CD4-positive, alpha-beta T cell (primary cell): ENCODE measurements at regions not wholly inside any gene's neighbourhood (a gene's known extent, or its start where the extent isn't known, plus 50 kb on each side); places are given as distances from the start of the nearest gene placed in this dataset.

Experiments
- ATAC-seq: fragments of 200-7000 bp; cut with Tn5 transposase; one replicate; pipeline ENCODE4 v1.10.0; 2022; ENCODE audit warnings: mild to moderate bottlenecking; ENCODE audit not compliant: poor library complexity
- CTCF ChIA-PET: fragments of 350-600 bp; sonication (Branson Sonifier 250); formaldehyde crosslinking; loops from one replicate; lab custom pipeline; 2021; ENCODE audit warnings: antibody characterized with exemption, inconsistent platforms; lab: Charles Lee
- POLR2A ChIA-PET: fragments of 350-600 bp; sonication (Branson Sonifier 250); formaldehyde crosslinking; loops from one replicate; lab custom pipeline; 2021; ENCODE audit warnings: antibody characterized with exemption, inconsistent platforms; lab: Charles Lee
- DNase-seq, 14 experiments: peaks; one replicate each; pipeline ENCODE4 v3.0.0-alpha.2; 2013 to 2020; ENCODE audit warnings: mixed read lengths in 2 of 14
- H3K27ac ChIP-seq, 2 donors: one replicate each; pipeline versions ENCODE4 v1.5.1 to v1.7.0; 2013; ENCODE audit warnings: low read length in 2 of 2, low read depth in 1 of 2, mild to moderate bottlenecking in 1 of 2
- H3K27me3 ChIP-seq, 2 experiments: 1 replicate in 1 of 2; 2 replicates in 1 of 2; pipeline versions ENCODE4 v1.6.1 to v1.7.0; 2013; ENCODE audit warnings: low read length in 2 of 2, control low read depth in 1 of 2, mild to moderate bottlenecking in 1 of 2, moderate library complexity in 1 of 2; ENCODE audit not compliant: insufficient read depth in 2 of 2, control insufficient read depth in 1 of 2
- H3K36me3 ChIP-seq: one replicate; pipeline ENCODE4 v1.6.1; 2013; ENCODE audit warnings: low read length, control low read depth; ENCODE audit not compliant: insufficient read depth
- H3K4me1 ChIP-seq: one replicate; pipeline ENCODE4 v1.6.1; 2013; ENCODE audit warnings: low read length, control low read depth; ENCODE audit not compliant: insufficient read depth
- H3K4me3 ChIP-seq: one replicate; pipeline ENCODE4 v1.5.1; 2013; ENCODE audit warnings: mild to moderate bottlenecking, low read length, moderate library complexity
- H3K9me3 ChIP-seq, 2 experiments: 1 replicate in 1 of 2; 2 replicates in 1 of 2; pipeline versions ENCODE4 v1.6.1 to v1.7.0; 2013; ENCODE audit warnings: low read length in 2 of 2, mild to moderate bottlenecking in 2 of 2, control low read depth in 1 of 2, moderate library complexity in 1 of 2; ENCODE audit not compliant: control insufficient read depth in 1 of 2, insufficient read depth in 1 of 2
- H3K27ac Mint-ChIP-seq: one replicate; pipeline ENCODE4 v1.8.0; 2020; ENCODE audit warnings: mixed read lengths
- H3K27me3 Mint-ChIP-seq: one replicate; pipeline ENCODE4 v1.8.0; 2021; ENCODE audit warnings: mixed read lengths
- H3K36me3 Mint-ChIP-seq: one replicate; pipeline ENCODE4 v1.8.0; 2021; ENCODE audit warnings: low read depth, mixed read lengths
- H3K4me1 Mint-ChIP-seq: one replicate; pipeline ENCODE4 v1.8.0; 2021; ENCODE audit warnings: low read depth, mixed read lengths
- H3K4me3 Mint-ChIP-seq: one replicate; pipeline ENCODE4 v1.8.0; 2020; ENCODE audit warnings: mild to moderate bottlenecking, mixed read lengths
- H3K9me3 Mint-ChIP-seq: one replicate; pipeline ENCODE4 v1.8.0; 2020; ENCODE audit warnings: mixed read lengths
- intact Hi-C, 2 experiments: fragments of 100-400 bp; cut with DNase I in 1 of 2; cut with micrococcal nuclease in 1 of 2; formaldehyde crosslinking; loops; one replicate each; pipeline versions ENCODE4 v1.15.1 to v1.9.0; 2023 to 2025; cut with DNase I, micrococcal nuclease
- TF ChIP-seq, protein P1 (sequence below): fragments of 200-600 bp; IDR thresholded peaks from one replicate; pipeline ENCODE4 v1.8.0; 2022; ENCODE audit warnings: antibody characterized with exemption, mild to moderate bottlenecking

DNA sequence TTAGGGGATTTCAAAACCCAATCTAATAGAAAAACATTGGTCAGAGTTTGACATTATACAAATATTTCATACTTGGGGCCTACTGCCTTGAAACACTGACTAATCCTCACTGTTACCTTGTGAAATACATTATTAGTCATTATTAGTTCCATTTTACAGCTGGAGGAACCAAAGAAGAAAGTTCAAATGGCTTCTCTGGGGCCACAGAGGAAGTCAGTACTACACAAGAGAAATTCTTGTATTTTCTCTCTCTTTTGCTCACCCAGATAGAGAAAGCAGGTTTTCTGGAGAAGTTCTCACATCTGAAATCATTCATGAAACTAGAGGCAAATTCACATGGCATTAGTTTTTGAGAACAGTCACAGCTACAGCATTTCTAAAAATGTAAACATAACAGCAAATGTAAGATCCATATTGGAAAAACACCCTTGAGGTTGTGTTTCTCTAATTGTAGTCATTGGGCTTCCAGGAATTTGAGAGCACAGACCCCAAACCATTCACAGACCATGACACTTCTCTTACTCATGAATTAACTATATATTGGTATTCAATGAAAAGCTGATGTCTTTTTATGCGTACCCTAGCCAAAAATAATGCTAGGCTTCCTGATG, 83.0 kb downstream of the LLPH start:
- Mint-ChIP-seq H3K27ac (no peak overlapping the region), H3K27me3 (peaks cover 3% of the 10 kb centered on the region), H3K4me1 (no peaks in the 10 kb centered on the region), H3K9me3 (no peaks in the 10 kb centered on the region), H3K4me3 (no peak overlapping the region), H3K36me3 (no peaks in the 10 kb centered on the region)
- H3K36me3 ChIP-seq = no peaks in the 10 kb centered on the region
- H3K9me3 ChIP-seq = no peaks in the 10 kb centered on the region
- no peak overlapping the region for H3K27ac ChIP-seq
- ATAC-seq (no peak), DNase-seq (peak in 1 of 14 experiments; percentile 12)
- no peak overlapping the region for H3K4me3 ChIP-seq
- TF ChIP-seq, protein P1, sequence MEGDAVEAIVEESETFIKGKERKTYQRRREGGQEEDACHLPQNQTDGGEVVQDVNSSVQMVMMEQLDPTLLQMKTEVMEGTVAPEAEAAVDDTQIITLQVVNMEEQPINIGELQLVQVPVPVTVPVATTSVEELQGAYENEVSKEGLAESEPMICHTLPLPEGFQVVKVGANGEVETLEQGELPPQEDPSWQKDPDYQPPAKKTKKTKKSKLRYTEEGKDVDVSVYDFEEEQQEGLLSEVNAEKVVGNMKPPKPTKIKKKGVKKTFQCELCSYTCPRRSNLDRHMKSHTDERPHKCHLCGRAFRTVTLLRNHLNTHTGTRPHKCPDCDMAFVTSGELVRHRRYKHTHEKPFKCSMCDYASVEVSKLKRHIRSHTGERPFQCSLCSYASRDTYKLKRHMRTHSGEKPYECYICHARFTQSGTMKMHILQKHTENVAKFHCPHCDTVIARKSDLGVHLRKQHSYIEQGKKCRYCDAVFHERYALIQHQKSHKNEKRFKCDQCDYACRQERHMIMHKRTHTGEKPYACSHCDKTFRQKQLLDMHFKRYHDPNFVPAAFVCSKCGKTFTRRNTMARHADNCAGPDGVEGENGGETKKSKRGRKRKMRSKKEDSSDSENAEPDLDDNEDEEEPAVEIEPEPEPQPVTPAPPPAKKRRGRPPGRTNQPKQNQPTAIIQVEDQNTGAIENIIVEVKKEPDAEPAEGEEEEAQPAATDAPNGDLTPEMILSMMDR = no peak
- intact Hi-C loops = no loop called here
- ChIA-PET POLR2A (no interaction called here), CTCF (no interaction called here)
- no peaks in the 10 kb centered on the region for H3K4me1 ChIP-seq
- H3K27me3 ChIP-seq = no peaks in the 10 kb centered on the region

DNA sequence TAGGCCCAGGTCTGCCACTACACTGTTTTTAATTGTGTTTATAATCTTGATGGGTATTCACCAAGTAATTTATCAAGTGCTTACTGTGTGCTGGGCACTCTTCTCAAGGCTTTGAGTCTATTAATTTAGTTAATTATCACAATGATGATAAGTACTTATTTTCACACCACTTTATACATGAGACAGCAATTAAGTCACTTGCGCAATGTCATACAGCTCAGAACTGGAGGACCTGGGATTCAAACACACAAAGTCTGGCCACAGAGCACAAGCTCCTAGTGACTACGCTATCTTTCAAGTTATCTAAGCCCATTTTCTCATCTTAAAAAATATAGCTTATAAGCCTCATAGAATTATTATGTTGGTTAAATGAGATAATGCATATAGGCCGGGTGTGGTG, 85.0 kb downstream of the LLPH start:
- no peak for ATAC-seq
- Histone ChIP-seq H3K9me3 (no peaks in the 10 kb centered on the region), H3K27ac (no peak overlapping the region), H3K36me3 (no peaks in the 10 kb centered on the region), H3K4me1 (no peaks in the 10 kb centered on the region), H3K4me3 (no peak overlapping the region), H3K27me3 (peaks cover 0 to 4% of the 10 kb centered on the region in 2 experiments)
- no peaks in the 10 kb centered on the region for H3K36me3 Mint-ChIP-seq
- no peak for DNase-seq
- no peak overlapping the region for H3K27ac Mint-ChIP-seq
- ChIA-PET CTCF (no interaction called here), POLR2A (no interaction called here)
- intact Hi-C loops = no loop called here
- H3K9me3 Mint-ChIP-seq = no peaks in the 10 kb centered on the region
- no peaks in the 10 kb centered on the region for H3K4me1 Mint-ChIP-seq
- H3K27me3 Mint-ChIP-seq = peaks cover 10% of the 10 kb centered on the region
- no peak overlapping the region for H3K4me3 Mint-ChIP-seq
- TF ChIP-seq, protein P1 = no peak

DNA sequence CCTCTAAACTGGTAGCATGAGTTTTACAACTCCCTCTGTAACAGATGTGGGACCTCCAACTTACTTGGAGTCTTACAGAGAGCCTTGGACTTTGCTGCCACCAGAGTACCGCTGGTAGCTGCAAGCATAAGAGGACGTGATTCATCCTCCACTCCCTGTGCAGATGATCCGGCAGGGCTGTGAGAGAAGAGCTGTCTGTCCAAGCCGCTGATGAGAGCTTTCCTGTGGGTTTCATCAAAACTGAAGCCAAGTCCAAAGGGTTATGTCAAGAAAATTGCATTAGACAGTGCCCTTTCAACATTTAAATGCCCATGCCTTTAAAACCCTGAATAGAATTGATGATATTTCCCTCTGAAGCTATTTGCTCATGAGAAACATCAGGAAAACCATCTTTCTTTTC, 85.8 kb downstream of the LLPH start:
- CTCF ChIA-PET = interaction anchor here (0.6 kb wide), 1 partner anchor 73 kb away, joined by 3 read pairs; no protein-coding TSS in a partner anchor
- no peak for ATAC-seq

More for the DNA sequence above, 85.8 kb downstream of the LLPH start:
- no peak overlapping the region for H3K4me3 ChIP-seq
- no peaks in the 10 kb centered on the region for H3K4me1 Mint-ChIP-seq
- H3K27me3 ChIP-seq = peaks cover 4% of the 10 kb centered on the region in 2 experiments
- no peak for DNase-seq
- H3K27me3 Mint-ChIP-seq = peaks cover 15% of the 10 kb centered on the region
- no peak overlapping the region for H3K27ac Mint-ChIP-seq
- H3K4me1 ChIP-seq = no peaks in the 10 kb centered on the region
- no peaks in the 10 kb centered on the region for H3K36me3 ChIP-seq
- POLR2A ChIA-PET = no interaction called here
- no peak overlapping the region for H3K4me3 Mint-ChIP-seq
- TF ChIP-seq, protein P1 = no peak
- H3K36me3 Mint-ChIP-seq = no peaks in the 10 kb centered on the region
- intact Hi-C loops = no loop called here
- H3K9me3 ChIP-seq = no peaks in the 10 kb centered on the region
- H3K9me3 Mint-ChIP-seq = no peaks in the 10 kb centered on the region
- H3K27ac ChIP-seq = no peak overlapping the region
